ENCODE measurements at regions not wholly inside any gene's neighbourhood (a gene's known extent, or its start where the extent isn't known, plus 50 kb on each side); places are given as distances from the start of the nearest gene placed in this dataset.

- TF ChIP-seq POLR2A (IDR thresholded peaks at IDR 0.05) = no peak
- Histone ChIP-seq H3K4me3 (no peak overlapping the region), H3K4me1 (no peaks in the 10 kb centered on the region), H3K36me3 (replicated peaks in 1 of 2; ENCODE audit: insufficient read depth in 1 of 2, low read depth in 2 of 2) (no peaks in the 10 kb centered on the region), H3K27me3 (no peaks in the 10 kb centered on the region), H3K9me3 (no peaks in the 10 kb centered on the region), H3K27ac (no peak overlapping the region)
- no peak for DNase-seq
- ATAC-seq = no peak
- intact Hi-C loops (cut with DNase I) = no loop called here
- WGBS, 2 donors = 77 to 82% methylated on average over 5 of the region's 5 CpGs
Measured at GRCh38 chrX:9221781-9222180, 187.9 kb upstream of the FAM9B start.

GRCh38 chrX:9222299-9222698, 188.4 kb upstream of the FAM9B start:
- H3K27me3 ChIP-seq = no peaks in the 10 kb centered on the region
- no peaks in the 10 kb centered on the region for H3K36me3 ChIP-seq (replicated peaks in 1 of 2; ENCODE audit: insufficient read depth in 1 of 2, low read depth in 2 of 2)
- no peak overlapping the region for H3K27ac ChIP-seq
- no peaks in the 10 kb centered on the region for H3K9me3 ChIP-seq
- TF ChIP-seq POLR2A (IDR thresholded peaks at IDR 0.05) (no peak), CTCF (IDR thresholded peaks at IDR 0.05) (no peak)
- no peak for DNase-seq
- no peaks in the 10 kb centered on the region for H3K4me1 ChIP-seq
- no peak for ATAC-seq
- 57 to 79% methylated on average over 5 to 9 of the region's 9 CpGs for WGBS, 2 donors
- intact Hi-C loops (cut with DNase I) = no loop called here
- no peak overlapping the region for H3K4me3 ChIP-seq

DNA sequence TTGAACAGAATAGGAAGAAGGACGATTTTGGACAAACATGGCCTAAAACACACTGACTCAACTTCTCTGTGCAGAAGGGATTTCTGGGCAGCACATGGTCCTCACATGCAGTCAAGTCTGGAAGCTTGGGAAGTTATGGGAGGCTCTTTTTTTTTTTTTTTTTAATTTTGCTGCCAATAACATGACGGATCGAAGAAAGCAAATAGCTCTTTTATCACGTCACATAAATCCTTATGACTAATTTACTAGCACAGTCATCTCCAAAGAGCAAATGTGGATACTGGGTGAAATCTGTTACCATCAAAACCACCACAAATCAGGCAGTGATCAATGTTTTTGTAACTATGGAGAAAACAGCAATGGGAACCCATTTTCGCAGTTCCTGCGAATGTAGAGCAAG, 193.3 kb upstream of the FAM9B start:
- WGBS, 2 donors = 86 to 93% methylated on average over 6 of the region's 6 CpGs
- ATAC-seq = no peak
- no peaks in the 10 kb centered on the region for H3K36me3 ChIP-seq (replicated peaks in 1 of 2; ENCODE audit: insufficient read depth in 1 of 2, low read depth in 2 of 2)
- H3K4me3 ChIP-seq = no peak overlapping the region
- no peak for TF ChIP-seq CTCF (IDR thresholded peaks at IDR 0.05)
- H3K4me1 ChIP-seq = no peaks in the 10 kb centered on the region
- H3K27me3 ChIP-seq = no peaks in the 10 kb centered on the region
- DNase-seq = no peak
- H3K27ac ChIP-seq = no peak overlapping the region
- intact Hi-C loops (cut with DNase I) = no loop called here
- H3K9me3 ChIP-seq = no peaks in the 10 kb centered on the region

- no peaks in the 10 kb centered on the region for H3K9me3 ChIP-seq
- WGBS, 2 donors = 69 to 80% methylated on average over 5 of the region's 5 CpGs
- DNase-seq = no peak
- no peaks in the 10 kb centered on the region for H3K4me1 ChIP-seq
- no peak overlapping the region for H3K27ac ChIP-seq
- no peaks in the 10 kb centered on the region for H3K27me3 ChIP-seq
- TF ChIP-seq POLR2A (IDR thresholded peaks at IDR 0.05) (no peak), CTCF (IDR thresholded peaks at IDR 0.05) (no peak)
- no peak overlapping the region for H3K4me3 ChIP-seq
- no peaks in the 10 kb centered on the region for H3K36me3 ChIP-seq (replicated peaks in 1 of 2; ENCODE audit: insufficient read depth in 1 of 2, low read depth in 2 of 2)
- intact Hi-C loops (cut with DNase I) = no loop called here
- no peak for ATAC-seq
Measured at GRCh38 chrX:9231491-9231890, 197.6 kb upstream of the FAM9B start.

DNA sequence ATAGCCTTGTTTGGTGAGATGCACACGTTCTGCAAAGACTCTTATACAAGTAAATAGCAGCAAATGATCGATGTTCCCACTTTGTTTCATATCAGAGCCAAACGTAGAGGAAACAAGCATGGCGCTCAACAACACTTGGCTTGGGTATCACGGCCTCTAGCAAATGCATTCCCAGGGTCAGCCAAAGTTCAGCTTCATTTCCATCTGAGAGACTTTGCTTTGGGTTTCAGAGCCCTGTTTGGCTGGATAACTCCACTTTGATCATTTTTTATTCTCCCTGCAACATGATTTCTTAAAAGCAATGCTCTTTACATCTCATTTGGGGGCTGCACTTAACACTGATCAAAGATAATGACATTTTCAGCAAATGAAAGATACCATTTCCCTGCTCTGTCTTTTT, 199.2 kb upstream of the FAM9B start:
- Histone ChIP-seq H3K4me3 (no peak overlapping the region), H3K27me3 (no peaks in the 10 kb centered on the region), H3K36me3 (replicated peaks in 1 of 2; ENCODE audit: insufficient read depth in 1 of 2, low read depth in 2 of 2) (no peaks in the 10 kb centered on the region), H3K27ac (no peak overlapping the region), H3K9me3 (no peaks in the 10 kb centered on the region), H3K4me1 (no peaks in the 10 kb centered on the region)
- TF ChIP-seq CTCF (IDR thresholded peaks at IDR 0.05) (no peak), POLR2A (IDR thresholded peaks at IDR 0.05) (no peak)
- whole genome bisulfite sequencing, 2 donors = 75 to 76% methylated on average over 5 of the region's 5 CpGs
- ATAC-seq (no peak), DNase-seq (no peak)
- intact Hi-C loops (cut with DNase I) = no loop called here

All from body of pancreas (tissue), 4 donors.